ENCODE measurements at regions not wholly inside any gene's neighbourhood (a gene's known extent, or its start where the extent isn't known, plus 50 kb on each side); places are given as distances from the start of the nearest gene placed in this dataset.
"Not testable (repeated sequence)": the region's sequence is repeated elsewhere in the genome, so short reads cannot be mapped to it uniquely, and the experiment has no call there.

DNA sequence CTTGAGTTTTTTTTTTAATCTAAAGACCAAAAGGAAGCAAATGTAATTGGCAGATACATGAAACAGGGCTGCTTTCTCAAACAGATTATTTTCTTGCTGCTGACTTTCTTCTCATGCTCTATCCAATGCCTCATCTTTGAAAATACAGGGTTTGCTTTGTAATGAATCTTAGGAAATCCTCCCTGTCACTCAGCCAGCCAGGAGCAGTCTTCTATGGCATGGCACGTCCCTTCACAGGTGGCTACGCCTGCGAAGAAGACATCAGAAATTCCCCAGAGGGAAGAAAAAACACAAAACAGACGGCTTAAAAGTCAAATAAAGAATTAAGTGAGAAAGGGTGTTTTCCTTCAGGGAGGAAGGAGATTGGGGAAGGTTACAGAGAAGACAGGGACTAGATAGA lies 242.5 kb downstream of the IGSF11 start:
- Histone ChIP-seq H3K4me3 (ENCODE audit: low read length) (no peak overlapping the region), H3K9ac (ENCODE audit: low read length) (no peak overlapping the region)

DNA sequence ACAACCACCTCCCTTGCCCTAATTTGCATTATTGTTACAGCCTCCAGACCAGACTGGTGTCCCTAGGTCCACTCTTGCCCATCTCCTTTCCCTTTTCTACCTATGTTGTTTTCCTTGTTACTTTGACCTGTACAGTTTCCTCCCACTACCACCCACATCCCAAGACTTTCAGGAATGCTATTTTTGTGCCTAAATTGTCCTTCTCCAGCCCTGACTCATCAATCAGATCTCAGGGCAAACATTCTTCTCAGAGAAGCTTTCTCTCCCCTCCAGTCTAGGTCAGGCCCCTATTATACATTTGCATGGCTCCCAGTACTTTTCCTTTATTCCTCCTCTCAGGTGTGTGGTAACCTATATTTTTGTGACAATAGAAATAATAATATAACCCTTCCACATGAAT lies 241.5 kb downstream of the IGSF11 start:
- Histone ChIP-seq H3K27me3 (ENCODE audit: control insufficient read depth, insufficient read depth, low read length) (no peaks in the 10 kb centered on the region), H3K36me3 (ENCODE audit: control insufficient read depth, low read depth, low read length) (no peaks in the 10 kb centered on the region), H3K9me3 (ENCODE audit: control insufficient read depth, low read depth, low read length) (no peaks in the 10 kb centered on the region), H3K4me3 (ENCODE audit: low read length) (no peak overlapping the region), H3K27ac (ENCODE audit: low read length) (no peak overlapping the region), H3K9ac (ENCODE audit: low read length) (no peak overlapping the region), H3K4me1 (ENCODE audit: control insufficient read depth, low read depth, low read length) (no peaks in the 10 kb centered on the region)

More for the DNA sequence above, 242.5 kb downstream of the IGSF11 start:
- Histone ChIP-seq H3K4me1 (ENCODE audit: control insufficient read depth, low read depth, low read length) (no peaks in the 10 kb centered on the region), H3K27me3 (ENCODE audit: control insufficient read depth, insufficient read depth, low read length) (no peaks in the 10 kb centered on the region), H3K9me3 (ENCODE audit: control insufficient read depth, low read depth, low read length) (no peaks in the 10 kb centered on the region), H3K36me3 (ENCODE audit: control insufficient read depth, low read depth, low read length) (no peaks in the 10 kb centered on the region), H3K27ac (ENCODE audit: low read length) (no peak overlapping the region)

DNA sequence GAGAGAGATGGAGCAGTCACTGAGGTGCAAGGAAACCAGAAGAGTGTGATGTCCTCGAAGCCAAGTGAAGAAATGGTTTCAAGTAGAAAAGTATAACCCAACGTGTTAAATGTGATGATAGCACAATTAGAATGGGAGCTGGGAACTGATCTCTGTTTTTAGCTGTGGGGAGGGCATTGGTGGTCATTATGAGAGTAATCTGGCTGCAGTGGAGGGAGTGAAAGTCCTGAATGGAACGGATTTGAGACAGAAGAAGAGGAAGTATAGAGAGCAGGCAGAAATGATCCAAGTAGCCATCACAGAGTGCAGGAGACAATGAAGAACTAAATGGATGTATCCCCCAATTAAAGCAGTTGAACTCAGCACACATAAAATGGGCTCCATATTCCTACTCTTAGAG lies 235.3 kb downstream of the IGSF11 start:
- Histone ChIP-seq H3K4me3 (ENCODE audit: low read length) (no peak overlapping the region), H3K9ac (ENCODE audit: low read length) (no peak overlapping the region), H3K27me3 (ENCODE audit: control insufficient read depth, insufficient read depth, low read length) (no peaks in the 10 kb centered on the region), H3K36me3 (ENCODE audit: control insufficient read depth, low read depth, low read length) (no peaks in the 10 kb centered on the region), H3K4me1 (ENCODE audit: control insufficient read depth, low read depth, low read length) (no peaks in the 10 kb centered on the region), H3K9me3 (ENCODE audit: control insufficient read depth, low read depth, low read length) (no peaks in the 10 kb centered on the region), H3K27ac (ENCODE audit: low read length) (no peak overlapping the region)

DNA sequence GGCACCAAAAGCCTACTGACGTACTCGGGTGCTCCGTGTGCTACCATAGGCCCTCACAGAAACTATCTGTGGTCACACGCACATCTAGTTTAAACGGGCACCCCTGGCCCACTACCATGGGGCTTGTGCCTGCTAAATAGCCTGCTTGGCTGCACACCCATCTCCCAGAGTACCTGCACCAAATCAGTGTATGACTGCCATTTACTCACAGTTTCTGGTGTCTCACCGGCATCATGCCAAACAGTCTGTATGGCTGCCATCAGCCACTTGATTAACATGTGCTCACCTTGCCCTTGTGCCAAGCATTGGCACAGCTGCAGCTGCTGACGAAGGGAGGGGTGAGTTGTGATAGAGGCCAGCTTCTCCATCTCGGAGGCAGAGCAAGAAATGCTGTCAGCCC lies 232.7 kb downstream of the IGSF11 start:
- no peak overlapping the region for H3K27ac ChIP-seq (ENCODE audit: low read length)
- no peak overlapping the region for H3K9ac ChIP-seq (ENCODE audit: low read length)

DNA sequence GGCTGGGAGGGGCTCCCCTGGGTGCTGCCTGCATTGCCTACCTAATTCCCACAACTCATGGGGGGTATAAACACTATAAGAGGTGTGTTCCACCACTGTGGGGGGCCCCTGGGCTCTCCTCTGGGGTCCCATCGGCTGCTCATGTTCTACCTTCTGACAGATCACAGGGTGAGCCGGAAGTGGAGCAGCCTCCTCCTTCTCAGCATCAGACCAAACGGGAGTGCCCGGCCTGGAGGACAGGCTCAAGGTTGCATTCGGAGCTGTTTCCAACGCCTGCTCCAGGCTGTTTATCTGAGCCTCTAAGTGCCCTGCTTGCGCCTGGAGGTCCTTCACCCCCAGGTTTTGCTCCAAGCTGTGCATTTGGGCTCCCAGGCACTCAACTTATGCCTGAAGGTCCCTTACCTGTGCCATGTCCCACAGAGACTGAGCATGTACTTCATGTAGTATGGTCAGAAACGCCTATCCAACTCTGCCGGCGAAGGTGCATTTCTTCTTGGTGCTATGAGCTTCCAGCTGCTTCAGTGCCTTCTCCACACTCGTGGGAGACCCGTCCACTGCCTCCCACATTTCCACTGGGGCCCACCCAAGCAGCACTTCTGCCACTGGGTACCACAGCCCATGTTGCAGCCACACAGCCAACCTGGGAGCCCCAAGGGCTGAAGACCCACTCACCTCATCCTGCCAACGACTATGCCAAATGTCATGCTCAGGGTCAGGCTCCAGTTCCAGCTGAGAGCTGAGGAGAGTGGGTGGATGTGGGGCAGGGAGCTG lies 232.1 kb downstream of the IGSF11 start:
- no peaks in the 10 kb centered on the region for H3K36me3 ChIP-seq (ENCODE audit: control insufficient read depth, low read depth, low read length)
- H3K27me3 ChIP-seq (ENCODE audit: control insufficient read depth, insufficient read depth, low read length), result no peaks in the 10 kb centered on the region
- H3K9me3 ChIP-seq (ENCODE audit: control insufficient read depth, low read depth, low read length), result no peaks in the 10 kb centered on the region
- no peak overlapping the region for H3K27ac ChIP-seq (ENCODE audit: low read length)
- no peak overlapping the region for H3K4me3 ChIP-seq (ENCODE audit: low read length)
- no peaks in the 10 kb centered on the region for H3K4me1 ChIP-seq (ENCODE audit: control insufficient read depth, low read depth, low read length)
- no peak overlapping the region for H3K9ac ChIP-seq (ENCODE audit: low read length)

More for the DNA sequence above, 232.7 kb downstream of the IGSF11 start:
- Histone ChIP-seq H3K4me1 (ENCODE audit: control insufficient read depth, low read depth, low read length) (no peaks in the 10 kb centered on the region), H3K36me3 (ENCODE audit: control insufficient read depth, low read depth, low read length) (no peaks in the 10 kb centered on the region), H3K27me3 (ENCODE audit: control insufficient read depth, insufficient read depth, low read length) (no peaks in the 10 kb centered on the region), H3K9me3 (ENCODE audit: control insufficient read depth, low read depth, low read length) (no peaks in the 10 kb centered on the region), H3K4me3 (ENCODE audit: low read length) (no peak overlapping the region)

DNA sequence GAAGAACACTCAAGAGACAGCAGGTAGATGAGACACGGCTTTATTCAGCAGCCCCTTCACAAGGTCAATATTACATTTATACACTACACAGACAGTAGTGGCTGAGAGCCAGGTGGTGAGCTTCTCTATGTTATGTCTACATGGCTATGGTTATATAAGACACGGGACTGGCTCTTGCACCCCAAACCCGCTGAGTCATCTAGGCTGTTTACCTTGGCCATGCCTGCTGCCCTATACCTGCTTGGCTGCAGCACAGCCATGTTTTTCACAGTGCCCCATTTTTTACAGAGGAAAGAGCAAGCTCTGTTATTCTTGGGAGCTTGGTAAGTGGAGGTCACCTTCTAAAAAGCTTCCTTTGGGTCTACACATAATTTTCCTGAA lies 231.6 kb downstream of the IGSF11 start:
- H3K27ac ChIP-seq (ENCODE audit: low read length), result no peak overlapping the region
- H3K4me3 ChIP-seq (ENCODE audit: low read length), result no peak overlapping the region
- no peak overlapping the region for H3K9ac ChIP-seq (ENCODE audit: low read length)
- H3K36me3 ChIP-seq (ENCODE audit: control insufficient read depth, low read depth, low read length), result no peaks in the 10 kb centered on the region
- no peaks in the 10 kb centered on the region for H3K9me3 ChIP-seq (ENCODE audit: control insufficient read depth, low read depth, low read length)
- no peaks in the 10 kb centered on the region for H3K4me1 ChIP-seq (ENCODE audit: control insufficient read depth, low read depth, low read length)
- H3K27me3 ChIP-seq (ENCODE audit: control insufficient read depth, insufficient read depth, low read length), result no peaks in the 10 kb centered on the region

DNA sequence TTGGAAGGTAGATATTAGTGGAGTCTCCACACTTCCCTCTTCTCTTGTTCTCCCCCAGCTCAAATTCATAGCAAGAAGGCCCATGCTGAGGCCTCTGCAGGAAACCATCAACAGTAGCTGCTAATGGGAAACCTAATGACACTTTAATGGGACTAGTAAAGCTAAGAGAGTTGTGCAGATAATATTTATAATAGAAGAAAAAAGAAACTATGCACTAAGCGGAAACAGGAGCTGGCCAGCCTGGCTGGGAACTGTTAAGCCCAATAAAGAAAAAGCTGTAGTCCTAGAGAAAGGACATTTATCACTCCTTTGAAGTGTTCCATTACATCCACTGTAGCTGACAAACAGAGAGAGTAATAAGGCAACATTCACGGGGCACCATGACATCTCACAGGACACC lies 229.6 kb downstream of the IGSF11 start:
- no peaks in the 10 kb centered on the region for H3K36me3 ChIP-seq (ENCODE audit: control insufficient read depth, low read depth, low read length)
- no peak overlapping the region for H3K27ac ChIP-seq (ENCODE audit: low read length)
- no peaks in the 10 kb centered on the region for H3K9me3 ChIP-seq (ENCODE audit: control insufficient read depth, low read depth, low read length)
- no peak overlapping the region for H3K4me3 ChIP-seq (ENCODE audit: low read length)
- H3K4me1 ChIP-seq (ENCODE audit: control insufficient read depth, low read depth, low read length), result no peaks in the 10 kb centered on the region
- H3K27me3 ChIP-seq (ENCODE audit: control insufficient read depth, insufficient read depth, low read length), result no peaks in the 10 kb centered on the region
- no peak overlapping the region for H3K9ac ChIP-seq (ENCODE audit: low read length)

DNA sequence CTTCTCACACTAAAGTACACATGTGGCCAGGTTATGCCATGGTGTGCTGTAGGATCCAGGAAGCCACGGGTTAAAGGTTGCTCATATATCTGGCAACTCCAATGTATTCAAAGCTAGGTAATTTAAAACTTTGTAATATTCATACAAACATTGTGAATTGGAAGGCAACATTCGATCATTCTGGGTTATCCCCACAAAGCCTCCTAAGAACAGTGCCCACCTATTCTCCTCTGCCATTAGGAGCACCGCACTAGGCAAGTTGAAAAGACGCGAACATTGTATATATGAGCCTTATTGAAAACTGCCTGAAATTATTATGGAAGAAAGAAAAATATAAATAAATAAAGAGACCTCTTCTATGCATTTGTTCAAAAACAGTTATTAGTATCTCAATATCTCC lies 228.2 kb downstream of the IGSF11 start:
- Histone ChIP-seq H3K9ac (ENCODE audit: low read length) (no peak overlapping the region), H3K4me1 (ENCODE audit: control insufficient read depth, low read depth, low read length) (no peaks in the 10 kb centered on the region), H3K27ac (ENCODE audit: low read length) (no peak overlapping the region), H3K36me3 (ENCODE audit: control insufficient read depth, low read depth, low read length) (no peaks in the 10 kb centered on the region), H3K9me3 (ENCODE audit: control insufficient read depth, low read depth, low read length) (no peaks in the 10 kb centered on the region), H3K4me3 (ENCODE audit: low read length) (no peak overlapping the region), H3K27me3 (ENCODE audit: control insufficient read depth, insufficient read depth, low read length) (no peaks in the 10 kb centered on the region)

DNA sequence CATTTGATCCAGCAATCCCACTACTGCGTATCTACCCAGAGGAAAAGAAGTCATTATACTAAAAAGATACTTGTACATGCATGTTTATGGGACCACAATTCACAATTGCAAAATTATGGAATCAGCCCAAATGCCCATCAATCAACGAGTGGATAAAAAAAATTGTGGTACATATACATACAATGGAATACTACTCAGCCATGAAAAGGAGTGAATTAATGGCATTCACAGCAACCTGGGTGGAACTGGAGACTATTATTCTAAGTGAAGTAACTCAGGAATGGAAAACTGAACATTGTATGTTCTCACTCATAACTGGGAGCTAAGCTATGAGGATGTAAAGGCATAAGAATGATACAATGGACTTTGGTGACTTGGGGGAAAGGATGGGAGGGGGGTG lies 227.3 kb downstream of the IGSF11 start:
- H3K27me3 ChIP-seq (ENCODE audit: control insufficient read depth, insufficient read depth, low read length); H3K36me3 ChIP-seq (ENCODE audit: control insufficient read depth, low read depth, low read length); H3K27ac ChIP-seq (ENCODE audit: low read length); H3K4me3 ChIP-seq (ENCODE audit: low read length); H3K9me3 ChIP-seq (ENCODE audit: control insufficient read depth, low read depth, low read length); H3K9ac ChIP-seq (ENCODE audit: low read length); H3K4me1 ChIP-seq (ENCODE audit: control insufficient read depth, low read depth, low read length): not testable (repeated sequence)

DNA sequence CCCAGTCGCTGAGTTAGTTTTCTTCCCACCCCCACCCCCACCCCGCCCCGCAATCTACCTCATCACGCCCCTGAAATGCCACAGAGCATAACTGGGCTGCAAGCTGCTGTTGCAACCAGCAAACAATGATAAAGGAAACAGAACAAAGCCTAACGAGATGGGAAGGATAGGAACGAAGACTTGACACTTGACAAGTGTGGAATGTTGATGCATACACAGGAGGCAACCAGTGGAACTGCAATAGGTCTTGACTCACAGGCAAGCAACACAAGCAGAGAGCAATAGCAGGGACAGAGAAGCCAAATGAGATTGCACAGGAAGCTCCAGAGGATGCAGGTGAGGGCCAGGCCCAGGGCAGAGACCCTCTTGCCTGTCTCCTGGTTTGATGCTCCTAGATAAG lies 225.9 kb downstream of the IGSF11 start:
- H3K9me3 ChIP-seq (ENCODE audit: control insufficient read depth, low read depth, low read length), result no peaks in the 10 kb centered on the region
- no peak overlapping the region for H3K9ac ChIP-seq (ENCODE audit: low read length)
- no peak overlapping the region for H3K27ac ChIP-seq (ENCODE audit: low read length)
- no peaks in the 10 kb centered on the region for H3K36me3 ChIP-seq (ENCODE audit: control insufficient read depth, low read depth, low read length)
- H3K4me1 ChIP-seq (ENCODE audit: control insufficient read depth, low read depth, low read length), result no peaks in the 10 kb centered on the region
- H3K27me3 ChIP-seq (ENCODE audit: control insufficient read depth, insufficient read depth, low read length), result no peaks in the 10 kb centered on the region
- no peak overlapping the region for H3K4me3 ChIP-seq (ENCODE audit: low read length)

DNA sequence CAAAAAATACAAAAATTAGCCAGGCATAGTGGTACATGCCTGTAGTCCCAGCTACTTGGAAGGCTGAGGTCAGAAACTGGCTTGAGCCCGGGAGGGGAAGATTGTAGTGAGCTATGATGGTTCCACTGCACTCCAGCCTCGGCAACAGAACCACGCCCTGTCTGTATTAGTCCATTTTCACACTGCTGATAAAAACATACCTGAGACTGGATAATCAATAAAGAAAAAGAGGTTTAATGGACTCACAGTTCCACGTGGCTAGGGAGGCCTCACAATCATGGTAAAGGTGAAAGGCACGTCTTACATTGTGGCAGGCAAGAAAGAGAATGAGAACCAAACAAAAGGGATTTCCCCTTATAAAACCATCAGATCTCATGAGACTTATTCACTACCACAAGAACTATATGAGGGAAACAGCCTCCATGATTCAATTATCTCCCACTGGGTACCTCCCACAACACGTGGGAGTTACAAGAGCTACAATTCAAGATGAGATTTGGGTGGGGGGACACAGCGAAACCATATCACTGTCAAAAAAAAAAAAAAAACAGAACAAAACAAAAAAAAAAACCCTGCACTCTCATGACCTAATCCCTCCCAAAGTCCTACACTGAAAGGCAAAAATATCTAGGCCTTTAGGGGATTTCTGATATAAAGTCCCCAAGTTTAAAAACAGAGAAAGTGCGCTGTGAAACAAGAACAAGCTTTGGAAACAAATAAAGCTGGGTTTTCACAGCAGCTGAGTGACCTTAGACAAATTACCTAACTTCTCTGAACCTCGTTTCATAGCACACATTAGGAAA lies 224.7 kb downstream of the IGSF11 start:
- Histone ChIP-seq H3K27ac (ENCODE audit: low read length) (no peak overlapping the region), H3K36me3 (ENCODE audit: control insufficient read depth, low read depth, low read length) (no peaks in the 10 kb centered on the region), H3K4me3 (ENCODE audit: low read length) (no peak overlapping the region), H3K4me1 (ENCODE audit: control insufficient read depth, low read depth, low read length) (no peaks in the 10 kb centered on the region), H3K9ac (ENCODE audit: low read length) (no peak overlapping the region), H3K9me3 (ENCODE audit: control insufficient read depth, low read depth, low read length) (no peaks in the 10 kb centered on the region), H3K27me3 (ENCODE audit: control insufficient read depth, insufficient read depth, low read length) (no peaks in the 10 kb centered on the region)

Measured in iPS-18a (cell line).